Vagina (tissue), 2 donors: ENCODE measurements at regions not wholly inside any gene's neighbourhood (a gene's known extent, or its start where the extent isn't known, plus 50 kb on each side); places are given as distances from the start of the nearest gene placed in this dataset.

Experiments used
- CTCF ChIP-seq, 3 experiments: fragments of 450-650 bp in 2 of 3; fragments of 200-600 bp in 1 of 3; sonication (generic) in 1 of 3; IDR thresholded peaks; one replicate each; pipeline ENCODE4 v1.5.1; 2017 to 2019; ENCODE audit warnings: antibody characterized with exemption in 3 of 3, mild to moderate bottlenecking in 2 of 3, moderate library complexity in 2 of 3
- POLR2A ChIP-seq, 2 donors: fragments of 450-650 bp; IDR thresholded peaks; one replicate each; pipeline ENCODE4 v1.6.1; 2017; ENCODE audit warnings: antibody characterized with exemption in 2 of 2, mild to moderate bottlenecking in 2 of 2, moderate library complexity in 2 of 2
- POLR2AphosphoS5 ChIP-seq, 2 donors: sonication (generic); formaldehyde crosslinking; IDR thresholded peaks; one replicate each; pipeline ENCODE4 v1.9.0; 2017; ENCODE audit warnings: antibody characterized with exemption in 2 of 2, mild to moderate bottlenecking in 2 of 2, low read depth in 1 of 2; ENCODE audit not compliant: insufficient read depth in 1 of 2

GRCh38 chr3:86208772-86209171, 782.2 kb downstream of the VGLL3 start:
- TF ChIP-seq CTCF (IDR thresholded peaks at IDR 0.05) (no peak), POLR2AphosphoS5 (IDR thresholded peaks at IDR 0.05; ENCODE audit: insufficient read depth in 1 of 2, low read depth in 1 of 2) (no peak), POLR2A (IDR thresholded peaks at IDR 0.05) (no peak)
